GM23338 (cell line): ENCODE measurements at regions not wholly inside any gene's neighbourhood (a gene's known extent, or its start where the extent isn't known, plus 50 kb on each side); places are given as distances from the start of the nearest gene placed in this dataset.

Experiments
- ATAC-seq: fragments of 200-7000 bp; cut with Tn5 transposase; 3 replicates; pipeline ENCODE4 v1.9.1; 2020
- DNase-seq: peaks from one replicate; pipeline ENCODE4 v3.0.0-alpha.2; 2015; ENCODE audit warnings: low spot score
- H2AFZ ChIP-seq: fragments of 200-600 bp; sonication (generic); 2 replicates; pipeline ENCODE4 v1.8.0; 2016; ENCODE audit warnings: antibody characterized with exemption, mild to moderate bottlenecking, moderate library complexity
- H3F3A ChIP-seq: fragments of 200-600 bp; sonication (generic); replicated peaks from 2 replicates; pipeline ENCODE4 v1.8.0; 2017; ENCODE audit warnings: antibody characterized with exemption, mixed run types, low read depth
- H3K27ac ChIP-seq: fragments of 200-600 bp; sonication (generic); 2 replicates; pipeline ENCODE4 v1.6.1; 2016; ENCODE audit warnings: low read depth
- H3K27me3 ChIP-seq: fragments of 200-600 bp; sonication (generic); 2 replicates; pipeline ENCODE4 v1.8.0; 2016; ENCODE audit warnings: mild to moderate bottlenecking, mixed run types, moderate library complexity; ENCODE audit not compliant: insufficient read depth
- H3K36me3 ChIP-seq: fragments of 200-600 bp; sonication (generic); 2 replicates; pipeline ENCODE4 v1.8.0; 2016; ENCODE audit warnings: mild to moderate bottlenecking; ENCODE audit not compliant: insufficient read depth
- H3K4me1 ChIP-seq: fragments of 200-600 bp; sonication (generic); 2 replicates; pipeline ENCODE4 v1.8.0; 2016; ENCODE audit warnings: mild to moderate bottlenecking, moderate library complexity; ENCODE audit not compliant: insufficient read depth
- H3K4me2 ChIP-seq: fragments of 200-600 bp; sonication (generic); 2 replicates; pipeline ENCODE4 v1.7.1; 2017; ENCODE audit warnings: mixed run types
- H3K4me3 ChIP-seq: fragments of 200-600 bp; sonication (generic); 2 replicates; pipeline ENCODE4 v1.6.1; 2016; ENCODE audit warnings: mixed run types
- H3K79me2 ChIP-seq: fragments of 200-600 bp; sonication (generic); replicated peaks from 2 replicates; pipeline ENCODE4 v1.8.0; 2017; ENCODE audit warnings: mild to moderate bottlenecking; ENCODE audit not compliant: insufficient read depth
- H3K9me2 ChIP-seq: fragments of 200-600 bp; sonication (generic); 2 replicates; pipeline ENCODE4 v1.8.0; 2017; ENCODE audit not compliant: insufficient read depth
- H4K20me1 ChIP-seq: fragments of 200-600 bp; sonication (generic); replicated peaks from 2 replicates; pipeline ENCODE4 v1.8.0; 2017; ENCODE audit warnings: mild to moderate bottlenecking; ENCODE audit not compliant: insufficient read depth
- H3K27ac Mint-ChIP-seq: 2 replicates; pipeline ENCODE4 v1.8.0; 2020; ENCODE audit warnings: inconsistent platforms, mild to moderate bottlenecking, moderate library complexity, mixed read lengths
- H3K27me3 Mint-ChIP-seq: 3 replicates; pipeline ENCODE4 v1.8.0; 2022; ENCODE audit warnings: low read depth, mild to moderate bottlenecking, moderate library complexity, mixed read lengths, inconsistent platforms; ENCODE audit not compliant: insufficient read depth, poor library complexity
- H3K36me3 Mint-ChIP-seq: 3 replicates; pipeline ENCODE4 v1.8.0; 2021; ENCODE audit warnings: low read depth, mild to moderate bottlenecking, inconsistent platforms, moderate library complexity, mixed read lengths
- H3K4me1 Mint-ChIP-seq: 3 replicates; pipeline ENCODE4 v1.8.0; 2020; ENCODE audit warnings: mild to moderate bottlenecking, inconsistent platforms, mixed read lengths
- H3K4me3 Mint-ChIP-seq: 3 replicates; pipeline ENCODE4 v1.8.0; 2021; ENCODE audit warnings: moderate library complexity, mild to moderate bottlenecking, inconsistent platforms, mixed read lengths
- H3K9me3 Mint-ChIP-seq: 3 replicates; pipeline ENCODE4 v1.8.0; 2020; ENCODE audit warnings: moderate library complexity, mild to moderate bottlenecking, inconsistent platforms, mixed read lengths
- CREB1 ChIP-seq: fragments of 250-450 bp; sonication (Bioruptor Pico); IDR thresholded peaks from 2 replicates; pipeline ENCODE4 v1.5.0; 2020; ENCODE audit warnings: low read depth, mild to moderate bottlenecking, moderate library complexity
- EZH2 ChIP-seq: fragments of 200-600 bp; sonication (generic); IDR thresholded peaks from one replicate; pipeline ENCODE4 v1.8.0; 2017; ENCODE audit warnings: antibody characterized with exemption, mild to moderate bottlenecking, low read depth; ENCODE audit not compliant: unreplicated experiment
- EZH2phosphoT487 ChIP-seq: fragments of 200-600 bp; sonication (generic); IDR thresholded peaks from one replicate; pipeline ENCODE4 v1.8.1; 2018; ENCODE audit warnings: antibody characterized with exemption; ENCODE audit not compliant: unreplicated experiment
- JUNB ChIP-seq: IDR thresholded peaks from one replicate; pipeline ENCODE4 v1.6.1; 2016; ENCODE audit warnings: antibody characterized with exemption; ENCODE audit not compliant: unreplicated experiment
- NANOG ChIP-seq: IDR thresholded peaks from 2 replicates; pipeline ENCODE4 v1.6.1; 2016; ENCODE audit warnings: antibody characterized with exemption, borderline replicate concordance
- POLR2AphosphoS5 ChIP-seq: IDR thresholded peaks from 2 replicates; pipeline ENCODE4 v1.6.1; 2016; ENCODE audit warnings: antibody characterized with exemption, low read depth
- STAT1 ChIP-seq: IDR thresholded peaks from one replicate; pipeline ENCODE4 v1.6.1; 2016; ENCODE audit warnings: antibody characterized with exemption; ENCODE audit not compliant: unreplicated experiment
- ZNF114 ChIP-seq: fragments of 250-450 bp; sonication (Bioruptor Pico); IDR thresholded peaks from 2 replicates; pipeline ENCODE4 v1.5.0; 2020; ENCODE audit warnings: mild to moderate bottlenecking, moderate library complexity
- ZNF331 ChIP-seq: fragments of 250-450 bp; sonication (Bioruptor Pico); IDR thresholded peaks from 2 replicates; pipeline ENCODE4 v1.5.0; 2020; ENCODE audit warnings: low read depth, mild to moderate bottlenecking, moderate library complexity
- TF ChIP-seq, protein P1 (sequence below), 2 experiments: fragments of 200-600 bp in 1 of 2; sonication (generic) in 1 of 2; conservative IDR thresholded peaks; 2 replicates each; pipeline versions ENCODE4 v1.5.1 to v1.6.1; 2016 to 2017; ENCODE audit warnings: antibody characterized with exemption in 2 of 2, low read depth in 2 of 2, mild to moderate bottlenecking in 2 of 2, moderate library complexity in 1 of 2
- TF ChIP-seq, protein P2 (sequence below): fragments of 250-450 bp; sonication (Bioruptor Pico); IDR thresholded peaks from 2 replicates; pipeline ENCODE4 v1.5.0; 2020; ENCODE audit warnings: mild to moderate bottlenecking, moderate library complexity
- TF ChIP-seq, protein P3 (sequence below): IDR thresholded peaks from 2 replicates; pipeline ENCODE4 v1.6.1; 2016; ENCODE audit warnings: antibody characterized with exemption
- TF ChIP-seq, protein P4 (sequence below): IDR thresholded peaks from one replicate; pipeline ENCODE4 v1.6.1; 2018; ENCODE audit warnings: antibody characterized with exemption; ENCODE audit not compliant: unreplicated experiment

DNA sequence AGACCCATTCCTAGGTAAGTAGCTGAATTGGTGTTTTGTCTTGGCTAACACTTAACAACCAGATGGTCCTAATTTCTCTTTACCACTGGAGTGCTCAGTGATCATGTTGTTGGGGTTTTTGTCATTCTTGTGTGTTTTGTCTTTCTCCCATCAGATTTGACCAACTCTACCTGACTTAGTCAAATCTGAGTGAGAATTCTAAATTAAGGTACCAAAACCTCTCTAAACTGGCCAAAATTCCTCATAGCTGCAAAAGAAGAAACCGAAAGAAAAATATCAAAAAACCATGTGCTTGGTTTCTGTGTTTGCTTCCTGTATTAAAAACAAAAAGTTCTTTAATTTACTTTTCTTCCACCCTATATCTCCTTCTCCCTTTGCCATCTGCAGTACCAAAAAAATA is 350.7 kb upstream of the SPHKAP start:
- peaks cover 60% of the 10 kb centered on the region for H3K36me3 Mint-ChIP-seq
- no peaks in the 10 kb centered on the region for H3K79me2 ChIP-seq
- H3K27ac Mint-ChIP-seq = no peak overlapping the region
- no peaks in the 10 kb centered on the region for H3K4me1 Mint-ChIP-seq
- no peak overlapping the region for H2AFZ ChIP-seq
- no peak overlapping the region for H3K27ac ChIP-seq
- TF ChIP-seq NANOG (no peak), EZH2 (no peak), POLR2AphosphoS5 (no peak), CREB1 (CRISPR knock-in tag) (no peak), STAT1 (no peak), EZH2phosphoT487 (no peak), ZNF331 (CRISPR knock-in tag) (no peak), ZNF114 (CRISPR knock-in tag) (no peak), JUNB (no peak)
- TF ChIP-seq, protein P1, sequence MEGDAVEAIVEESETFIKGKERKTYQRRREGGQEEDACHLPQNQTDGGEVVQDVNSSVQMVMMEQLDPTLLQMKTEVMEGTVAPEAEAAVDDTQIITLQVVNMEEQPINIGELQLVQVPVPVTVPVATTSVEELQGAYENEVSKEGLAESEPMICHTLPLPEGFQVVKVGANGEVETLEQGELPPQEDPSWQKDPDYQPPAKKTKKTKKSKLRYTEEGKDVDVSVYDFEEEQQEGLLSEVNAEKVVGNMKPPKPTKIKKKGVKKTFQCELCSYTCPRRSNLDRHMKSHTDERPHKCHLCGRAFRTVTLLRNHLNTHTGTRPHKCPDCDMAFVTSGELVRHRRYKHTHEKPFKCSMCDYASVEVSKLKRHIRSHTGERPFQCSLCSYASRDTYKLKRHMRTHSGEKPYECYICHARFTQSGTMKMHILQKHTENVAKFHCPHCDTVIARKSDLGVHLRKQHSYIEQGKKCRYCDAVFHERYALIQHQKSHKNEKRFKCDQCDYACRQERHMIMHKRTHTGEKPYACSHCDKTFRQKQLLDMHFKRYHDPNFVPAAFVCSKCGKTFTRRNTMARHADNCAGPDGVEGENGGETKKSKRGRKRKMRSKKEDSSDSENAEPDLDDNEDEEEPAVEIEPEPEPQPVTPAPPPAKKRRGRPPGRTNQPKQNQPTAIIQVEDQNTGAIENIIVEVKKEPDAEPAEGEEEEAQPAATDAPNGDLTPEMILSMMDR (conservative IDR thresholded peaks at IDR 0.05; ENCODE audit: low read depth in 2 of 2) = no peak
- TF ChIP-seq, protein P2, sequence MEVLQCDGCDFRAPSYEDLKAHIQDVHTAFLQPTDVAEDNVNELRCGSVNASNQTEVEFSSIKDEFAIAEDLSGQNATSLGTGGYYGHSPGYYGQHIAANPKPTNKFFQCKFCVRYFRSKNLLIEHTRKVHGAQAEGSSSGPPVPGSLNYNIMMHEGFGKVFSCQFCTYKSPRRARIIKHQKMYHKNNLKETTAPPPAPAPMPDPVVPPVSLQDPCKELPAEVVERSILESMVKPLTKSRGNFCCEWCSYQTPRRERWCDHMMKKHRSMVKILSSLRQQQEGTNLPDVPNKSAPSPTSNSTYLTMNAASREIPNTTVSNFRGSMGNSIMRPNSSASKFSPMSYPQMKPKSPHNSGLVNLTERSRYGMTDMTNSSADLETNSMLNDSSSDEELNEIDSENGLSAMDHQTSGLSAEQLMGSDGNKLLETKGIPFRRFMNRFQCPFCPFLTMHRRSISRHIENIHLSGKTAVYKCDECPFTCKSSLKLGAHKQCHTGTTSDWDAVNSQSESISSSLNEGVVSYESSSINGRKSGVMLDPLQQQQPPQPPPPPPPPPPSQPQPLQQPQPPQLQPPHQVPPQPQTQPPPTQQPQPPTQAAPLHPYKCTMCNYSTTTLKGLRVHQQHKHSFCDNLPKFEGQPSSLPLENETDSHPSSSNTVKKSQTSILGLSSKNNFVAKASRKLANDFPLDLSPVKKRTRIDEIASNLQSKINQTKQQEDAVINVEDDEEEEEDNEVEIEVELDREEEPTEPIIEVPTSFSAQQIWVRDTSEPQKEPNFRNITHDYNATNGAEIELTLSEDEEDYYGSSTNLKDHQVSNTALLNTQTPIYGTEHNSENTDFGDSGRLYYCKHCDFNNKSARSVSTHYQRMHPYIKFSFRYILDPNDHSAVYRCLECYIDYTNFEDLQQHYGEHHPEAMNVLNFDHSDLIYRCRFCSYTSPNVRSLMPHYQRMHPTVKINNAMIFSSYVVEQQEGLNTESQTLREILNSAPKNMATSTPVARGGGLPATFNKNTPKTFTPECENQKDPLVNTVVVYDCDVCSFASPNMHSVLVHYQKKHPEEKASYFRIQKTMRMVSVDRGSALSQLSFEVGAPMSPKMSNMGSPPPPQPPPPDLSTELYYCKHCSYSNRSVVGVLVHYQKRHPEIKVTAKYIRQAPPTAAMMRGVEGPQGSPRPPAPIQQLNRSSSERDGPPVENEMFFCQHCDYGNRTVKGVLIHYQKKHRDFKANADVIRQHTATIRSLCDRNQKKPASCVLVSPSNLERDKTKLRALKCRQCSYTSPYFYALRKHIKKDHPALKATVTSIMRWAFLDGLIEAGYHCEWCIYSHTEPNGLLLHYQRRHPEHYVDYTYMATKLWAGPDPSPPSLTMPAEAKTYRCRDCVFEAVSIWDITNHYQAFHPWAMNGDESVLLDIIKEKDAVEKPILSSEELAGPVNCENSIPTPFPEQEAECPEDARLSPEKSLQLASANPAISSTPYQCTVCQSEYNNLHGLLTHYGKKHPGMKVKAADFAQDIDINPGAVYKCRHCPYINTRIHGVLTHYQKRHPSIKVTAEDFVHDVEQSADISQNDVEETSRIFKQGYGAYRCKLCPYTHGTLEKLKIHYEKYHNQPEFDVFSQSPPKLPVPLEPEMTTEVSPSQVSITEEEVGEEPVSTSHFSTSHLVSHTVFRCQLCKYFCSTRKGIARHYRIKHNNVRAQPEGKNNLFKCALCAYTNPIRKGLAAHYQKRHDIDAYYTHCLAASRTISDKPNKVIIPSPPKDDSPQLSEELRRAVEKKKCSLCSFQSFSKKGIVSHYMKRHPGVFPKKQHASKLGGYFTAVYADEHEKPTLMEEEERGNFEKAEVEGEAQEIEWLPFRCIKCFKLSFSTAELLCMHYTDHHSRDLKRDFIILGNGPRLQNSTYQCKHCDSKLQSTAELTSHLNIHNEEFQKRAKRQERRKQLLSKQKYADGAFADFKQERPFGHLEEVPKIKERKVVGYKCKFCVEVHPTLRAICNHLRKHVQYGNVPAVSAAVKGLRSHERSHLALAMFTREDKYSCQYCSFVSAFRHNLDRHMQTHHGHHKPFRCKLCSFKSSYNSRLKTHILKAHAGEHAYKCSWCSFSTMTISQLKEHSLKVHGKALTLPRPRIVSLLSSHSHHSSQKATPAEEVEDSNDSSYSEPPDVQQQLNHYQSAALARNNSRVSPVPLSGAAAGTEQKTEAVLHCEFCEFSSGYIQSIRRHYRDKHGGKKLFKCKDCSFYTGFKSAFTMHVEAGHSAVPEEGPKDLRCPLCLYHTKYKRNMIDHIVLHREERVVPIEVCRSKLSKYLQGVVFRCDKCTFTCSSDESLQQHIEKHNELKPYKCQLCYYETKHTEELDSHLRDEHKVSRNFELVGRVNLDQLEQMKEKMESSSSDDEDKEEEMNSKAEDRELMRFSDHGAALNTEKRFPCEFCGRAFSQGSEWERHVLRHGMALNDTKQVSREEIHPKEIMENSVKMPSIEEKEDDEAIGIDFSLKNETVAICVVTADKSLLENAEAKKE (CRISPR knock-in tag) = no peak
- TF ChIP-seq, protein P3, sequence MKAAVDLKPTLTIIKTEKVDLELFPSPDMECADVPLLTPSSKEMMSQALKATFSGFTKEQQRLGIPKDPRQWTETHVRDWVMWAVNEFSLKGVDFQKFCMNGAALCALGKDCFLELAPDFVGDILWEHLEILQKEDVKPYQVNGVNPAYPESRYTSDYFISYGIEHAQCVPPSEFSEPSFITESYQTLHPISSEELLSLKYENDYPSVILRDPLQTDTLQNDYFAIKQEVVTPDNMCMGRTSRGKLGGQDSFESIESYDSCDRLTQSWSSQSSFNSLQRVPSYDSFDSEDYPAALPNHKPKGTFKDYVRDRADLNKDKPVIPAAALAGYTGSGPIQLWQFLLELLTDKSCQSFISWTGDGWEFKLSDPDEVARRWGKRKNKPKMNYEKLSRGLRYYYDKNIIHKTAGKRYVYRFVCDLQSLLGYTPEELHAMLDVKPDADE = no peak
- TF ChIP-seq, protein P4, sequence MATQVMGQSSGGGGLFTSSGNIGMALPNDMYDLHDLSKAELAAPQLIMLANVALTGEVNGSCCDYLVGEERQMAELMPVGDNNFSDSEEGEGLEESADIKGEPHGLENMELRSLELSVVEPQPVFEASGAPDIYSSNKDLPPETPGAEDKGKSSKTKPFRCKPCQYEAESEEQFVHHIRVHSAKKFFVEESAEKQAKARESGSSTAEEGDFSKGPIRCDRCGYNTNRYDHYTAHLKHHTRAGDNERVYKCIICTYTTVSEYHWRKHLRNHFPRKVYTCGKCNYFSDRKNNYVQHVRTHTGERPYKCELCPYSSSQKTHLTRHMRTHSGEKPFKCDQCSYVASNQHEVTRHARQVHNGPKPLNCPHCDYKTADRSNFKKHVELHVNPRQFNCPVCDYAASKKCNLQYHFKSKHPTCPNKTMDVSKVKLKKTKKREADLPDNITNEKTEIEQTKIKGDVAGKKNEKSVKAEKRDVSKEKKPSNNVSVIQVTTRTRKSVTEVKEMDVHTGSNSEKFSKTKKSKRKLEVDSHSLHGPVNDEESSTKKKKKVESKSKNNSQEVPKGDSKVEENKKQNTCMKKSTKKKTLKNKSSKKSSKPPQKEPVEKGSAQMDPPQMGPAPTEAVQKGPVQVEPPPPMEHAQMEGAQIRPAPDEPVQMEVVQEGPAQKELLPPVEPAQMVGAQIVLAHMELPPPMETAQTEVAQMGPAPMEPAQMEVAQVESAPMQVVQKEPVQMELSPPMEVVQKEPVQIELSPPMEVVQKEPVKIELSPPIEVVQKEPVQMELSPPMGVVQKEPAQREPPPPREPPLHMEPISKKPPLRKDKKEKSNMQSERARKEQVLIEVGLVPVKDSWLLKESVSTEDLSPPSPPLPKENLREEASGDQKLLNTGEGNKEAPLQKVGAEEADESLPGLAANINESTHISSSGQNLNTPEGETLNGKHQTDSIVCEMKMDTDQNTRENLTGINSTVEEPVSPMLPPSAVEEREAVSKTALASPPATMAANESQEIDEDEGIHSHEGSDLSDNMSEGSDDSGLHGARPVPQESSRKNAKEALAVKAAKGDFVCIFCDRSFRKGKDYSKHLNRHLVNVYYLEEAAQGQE = no peak
- no peak overlapping the region for H3K4me3 Mint-ChIP-seq
- no peaks in the 10 kb centered on the region for H3K4me1 ChIP-seq
- H3K9me3 Mint-ChIP-seq = peaks cover 74% of the 10 kb centered on the region
- no peaks in the 10 kb centered on the region for H3K27me3 ChIP-seq
- DNase-seq (no peak), ATAC-seq (no peak)
- no peak overlapping the region for H3K4me2 ChIP-seq
- peaks cover 20% of the 10 kb centered on the region for H3K36me3 ChIP-seq
- no peaks in the 10 kb centered on the region for H3F3A ChIP-seq
- H3K9me2 ChIP-seq = no peaks in the 10 kb centered on the region; the same call in 1 of the 2 replicates
- no peaks in the 10 kb centered on the region for H4K20me1 ChIP-seq
- H3K4me3 ChIP-seq = no peak overlapping the region
- H3K27me3 Mint-ChIP-seq = peaks cover 2% of the 10 kb centered on the region
